GM18498 (cell line): ENCODE measurements at regions not wholly inside any gene's neighbourhood (a gene's known extent, or its start where the extent isn't known, plus 50 kb on each side); places are given as distances from the start of the nearest gene placed in this dataset.

Experiments
- ATAC-seq: cut with Tn5 transposase; IDR thresholded peaks from one replicate; pipeline ENCODE4 v1.9.1; 2021; ENCODE audit warnings: mild to moderate bottlenecking, moderate library complexity; ENCODE audit not compliant: unreplicated experiment

- ATAC-seq: no peak
These were observed 106.3 kb downstream of the EBNA1BP2 start for GRCh38 chr1:43065616-43066399.

- no peak for ATAC-seq
These were observed 106.5 kb upstream of the SLC2A1 start for GRCh38 chr1:43065191-43065590.

GRCh38 chr1:43063394-43064219, 104.9 kb upstream of the SLC2A1 start:
- ATAC-seq: no peak

- no peak for ATAC-seq
These were observed 103.9 kb upstream of the SLC2A1 start for GRCh38 chr1:43062527-43063095.

GRCh38 chr1:43061757-43062156, 103.1 kb upstream of the SLC2A1 start:
- no peak for ATAC-seq

- no peak for ATAC-seq
These were observed 101.2 kb upstream of the SLC2A1 start for GRCh38 chr1:43059640-43060574.

GRCh38 chr1:43058545-43059360, 100.1 kb upstream of the SLC2A1 start:
- no peak for ATAC-seq

GRCh38 chr1:43058056-43058455, 99.4 kb upstream of the SLC2A1 start:
- no peak for ATAC-seq

GRCh38 chr1:43057567-43057966, 98.9 kb upstream of the SLC2A1 start:
- ATAC-seq: no peak

GRCh38 chr1:43056981-43057391, 98.3 kb upstream of the SLC2A1 start:
- ATAC-seq: no peak

- ATAC-seq: no peak
These were observed 97.8 kb upstream of the SLC2A1 start for GRCh38 chr1:43056460-43056859.

- no peak for ATAC-seq
These were observed 96.3 kb upstream of the SLC2A1 start for GRCh38 chr1:43054961-43055360.

- no peak for ATAC-seq
These were observed 94.2 kb upstream of the SLC2A1 start for GRCh38 chr1:43052786-43053439.

- no peak for ATAC-seq
These were observed 93.7 kb upstream of the SLC2A1 start for GRCh38 chr1:43052322-43052721.

GRCh38 chr1:43049481-43049880, 90.8 kb upstream of the SLC2A1 start:
- ATAC-seq: no peak

- ATAC-seq: no peak
These were observed 89.9 kb upstream of the SLC2A1 start for GRCh38 chr1:43048601-43049011.

- ATAC-seq: no peak
These were observed 88.5 kb upstream of the SLC2A1 start for GRCh38 chr1:43047135-43047534.

- ATAC-seq: no peak
These were observed 86.1 kb upstream of the SLC2A1 start for GRCh38 chr1:43044572-43045361.

GRCh38 chr1:43043695-43044094, 85.0 kb upstream of the SLC2A1 start:
- no peak for ATAC-seq
